Spleen (tissue), 11 donors: ENCODE measurements at regions not wholly inside any gene's neighbourhood (a gene's known extent, or its start where the extent isn't known, plus 50 kb on each side); places are given as distances from the start of the nearest gene placed in this dataset.
"Not testable (repeated sequence)": the region's sequence is repeated elsewhere in the genome, so short reads cannot be mapped to it uniquely, and the experiment has no call there.

Experiments
- DNase-seq: peaks from one replicate; pipeline ENCODE4 v3.0.0-alpha.2; 2020
- H3K27ac ChIP-seq, 8 donors: fragments of 200-600 bp; sonication (generic) in 7 of 8; 1 replicate in 4 of 8; 2 replicates in 4 of 8; pipeline versions ENCODE4 v1.5.0 to v1.8.0; 2016 to 2021; ENCODE audit warnings: inconsistent platforms in 4 of 8, mild to moderate bottlenecking in 4 of 8, moderate library complexity in 1 of 8
- H3K27me3 ChIP-seq, 7 donors: fragments of 200-600 bp; sonication (generic) in 6 of 7; replicated peaks in 1 of 7; 1 replicate in 4 of 7; 2 replicates in 3 of 7; pipeline versions ENCODE4 v1.5.0 to v1.8.0; 2016 to 2021; ENCODE audit warnings: inconsistent platforms in 3 of 7, mild to moderate bottlenecking in 1 of 7
- H3K36me3 ChIP-seq, 6 donors: fragments of 200-600 bp; sonication (generic) in 5 of 6; 1 replicate in 4 of 6; 2 replicates in 2 of 6; pipeline versions ENCODE4 v1.5.0 to v1.8.0; 2016 to 2021; ENCODE audit warnings: inconsistent platforms in 2 of 6
- H3K4me1 ChIP-seq, 6 donors: fragments of 200-600 bp; sonication (generic) in 5 of 6; 1 replicate in 3 of 6; 2 replicates in 3 of 6; pipeline versions ENCODE4 v1.5.0 to v1.8.0; 2016 to 2021; ENCODE audit warnings: inconsistent platforms in 3 of 6
- H3K4me3 ChIP-seq, 8 donors: fragments of 200-600 bp; sonication (generic) in 7 of 8; 1 replicate in 4 of 8; 2 replicates in 4 of 8; pipeline versions ENCODE4 v1.5.0 to v1.8.0; 2016 to 2021; ENCODE audit warnings: inconsistent platforms in 4 of 8, mild to moderate bottlenecking in 4 of 8, moderate library complexity in 2 of 8
- H3K9me3 ChIP-seq, 8 donors: fragments of 200-600 bp; sonication (generic) in 7 of 8; 1 replicate in 4 of 8; 2 replicates in 4 of 8; pipeline versions ENCODE4 v1.5.0 to v1.8.0; 2016 to 2021; ENCODE audit warnings: inconsistent platforms in 4 of 8
- POLR2A ChIP-seq, 3 donors: fragments of 450-650 bp; IDR thresholded peaks; one replicate each; pipeline ENCODE4 v1.5.1; 2017; ENCODE audit warnings: antibody characterized with exemption in 3 of 3, mild to moderate bottlenecking in 1 of 3
- POLR2AphosphoS5 ChIP-seq, 3 donors: sonication (generic); formaldehyde crosslinking; IDR thresholded peaks; one replicate each; pipeline ENCODE4 v1.5.1; 2017; ENCODE audit warnings: antibody characterized with exemption in 3 of 3
- WGBS, 5 donors: extraction: QIAGEN DNeasy Blood & Tissue Kit in 3 of 5; methylation state at CpG; one replicate each; pipeline versions ENCODE4 v1.1.5 to v1.1.7; 2013 to 2018; 5-methylcytosine and 5-hydroxymethylcytosine counted together
- intact Hi-C: fragments of 100-400 bp; cut with DNase I; formaldehyde crosslinking; loops from one replicate; pipeline ENCODE4 v1.15.0; 2023; ENCODE audit warnings: low total_unique reads
- TF ChIP-seq, protein P1 (sequence below), 11 experiments: fragments of 200-600 bp in 7 of 11; fragments of 450-650 bp in 4 of 11; sonication (generic) in 4 of 11; IDR thresholded peaks in 8 of 11; conservative IDR thresholded peaks in 3 of 11; 1 replicate in 7 of 11; 2 replicates in 4 of 11; pipeline versions ENCODE4 v1.4.0 to v1.8.0; 2016 to 2021; ENCODE audit warnings: antibody characterized with exemption in 11 of 11, inconsistent platforms in 4 of 11, mild to moderate bottlenecking in 1 of 11
- donor health status: healthy with polysubstance abuse.
- donor health status: DM: no; HTN: no; CAD: no; lungs with moderate emphysema.
- donor health status: DM: no; HTN: no; CAD: no.
- donor health status: Bipolar disorder and iron deficiency.
- donor health status: healthy.
- donor health status: DM: no; HTN: no; CAD: no.
- donor health status: DM: yes; HTN: yes; CAD: no.

DNA sequence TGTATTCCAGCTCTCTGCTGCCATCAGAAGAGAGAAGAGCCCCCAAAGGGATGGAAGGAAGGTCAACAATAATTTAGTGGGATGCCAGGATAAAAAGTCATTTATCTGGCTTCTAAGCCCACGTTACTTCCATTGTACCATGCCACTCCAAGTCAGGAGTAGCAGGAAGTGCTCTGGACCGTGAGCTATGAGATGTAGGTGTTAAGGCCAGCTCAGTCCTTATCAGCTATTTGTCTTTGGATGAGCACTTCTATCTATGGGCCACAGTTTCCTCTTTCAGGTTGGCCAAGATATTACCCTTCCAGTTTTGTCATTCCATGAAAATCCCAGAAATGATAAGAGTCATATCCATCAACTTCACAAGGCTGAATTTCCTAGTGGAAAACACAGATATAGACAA, 119.4 kb upstream of the CACUL1 start:
- Histone ChIP-seq H3K36me3 (no peaks in the 10 kb centered on the region), H3K4me3 (no peak overlapping the region), H3K27ac (no peak overlapping the region), H3K4me1 (peaks cover 0 to 17% (median 10%) of the 10 kb centered on the region in 6 donors), H3K9me3 (peaks cover 0 to 15% (median 7%) of the 10 kb centered on the region in 8 donors), H3K27me3 (peaks cover 0 to 15% (median 0%) of the 10 kb centered on the region in 7 donors)
- WGBS, 5 donors, result 35 to 72% (median 63%) methylated on average over 2 of the region's 2 CpGs
- intact Hi-C loops, result no loop called here
- TF ChIP-seq POLR2AphosphoS5 (IDR thresholded peaks at IDR 0.05) (no peak), POLR2A (IDR thresholded peaks at IDR 0.05) (no peak)
- TF ChIP-seq, protein P1, sequence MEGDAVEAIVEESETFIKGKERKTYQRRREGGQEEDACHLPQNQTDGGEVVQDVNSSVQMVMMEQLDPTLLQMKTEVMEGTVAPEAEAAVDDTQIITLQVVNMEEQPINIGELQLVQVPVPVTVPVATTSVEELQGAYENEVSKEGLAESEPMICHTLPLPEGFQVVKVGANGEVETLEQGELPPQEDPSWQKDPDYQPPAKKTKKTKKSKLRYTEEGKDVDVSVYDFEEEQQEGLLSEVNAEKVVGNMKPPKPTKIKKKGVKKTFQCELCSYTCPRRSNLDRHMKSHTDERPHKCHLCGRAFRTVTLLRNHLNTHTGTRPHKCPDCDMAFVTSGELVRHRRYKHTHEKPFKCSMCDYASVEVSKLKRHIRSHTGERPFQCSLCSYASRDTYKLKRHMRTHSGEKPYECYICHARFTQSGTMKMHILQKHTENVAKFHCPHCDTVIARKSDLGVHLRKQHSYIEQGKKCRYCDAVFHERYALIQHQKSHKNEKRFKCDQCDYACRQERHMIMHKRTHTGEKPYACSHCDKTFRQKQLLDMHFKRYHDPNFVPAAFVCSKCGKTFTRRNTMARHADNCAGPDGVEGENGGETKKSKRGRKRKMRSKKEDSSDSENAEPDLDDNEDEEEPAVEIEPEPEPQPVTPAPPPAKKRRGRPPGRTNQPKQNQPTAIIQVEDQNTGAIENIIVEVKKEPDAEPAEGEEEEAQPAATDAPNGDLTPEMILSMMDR (IDR thresholded peaks at IDR 0.05 in 8 of 11, conservative IDR thresholded peaks at IDR 0.05 in 3 of 11), result no peak
- no peak for DNase-seq

DNA sequence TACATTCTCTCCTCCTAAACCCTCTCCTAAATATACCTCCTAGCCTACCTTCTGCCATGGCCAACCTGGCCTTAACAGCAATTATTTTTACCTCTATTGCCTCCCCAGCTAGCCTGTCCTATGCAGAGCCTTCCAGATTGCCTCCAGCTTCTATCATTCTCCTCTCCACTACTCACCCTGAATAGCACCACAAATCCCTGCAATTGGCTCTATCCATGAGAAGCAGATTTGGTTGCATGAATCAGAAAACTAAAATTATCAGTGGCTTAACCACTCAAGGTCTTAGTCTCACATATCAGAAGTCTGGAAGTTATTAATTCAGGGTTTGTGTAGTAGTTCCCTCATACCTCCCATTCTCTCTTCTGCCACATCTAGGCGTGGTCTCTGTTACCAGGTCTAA, 120.3 kb upstream of the CACUL1 start:
- Histone ChIP-seq H3K4me3 (no peak overlapping the region), H3K9me3 (peaks cover 0 to 15% (median 7%) of the 10 kb centered on the region in 8 donors), H3K36me3 (no peaks in the 10 kb centered on the region), H3K27ac (no peak overlapping the region), H3K27me3 (peaks cover 0 to 15% (median 0%) of the 10 kb centered on the region in 7 donors), H3K4me1 (peaks cover 0 to 16% (median 10%) of the 10 kb centered on the region in 6 donors)
- intact Hi-C loops, result no loop called here
- WGBS, 5 donors, result 64 to 92% (median 83%) methylated on average over 1 of the region's 1 CpG
- TF ChIP-seq POLR2A (IDR thresholded peaks at IDR 0.05) (no peak), POLR2AphosphoS5 (IDR thresholded peaks at IDR 0.05) (no peak)
- TF ChIP-seq, protein P1 (IDR thresholded peaks at IDR 0.05 in 8 of 11, conservative IDR thresholded peaks at IDR 0.05 in 3 of 11), result no peak
- no peak for DNase-seq

DNA sequence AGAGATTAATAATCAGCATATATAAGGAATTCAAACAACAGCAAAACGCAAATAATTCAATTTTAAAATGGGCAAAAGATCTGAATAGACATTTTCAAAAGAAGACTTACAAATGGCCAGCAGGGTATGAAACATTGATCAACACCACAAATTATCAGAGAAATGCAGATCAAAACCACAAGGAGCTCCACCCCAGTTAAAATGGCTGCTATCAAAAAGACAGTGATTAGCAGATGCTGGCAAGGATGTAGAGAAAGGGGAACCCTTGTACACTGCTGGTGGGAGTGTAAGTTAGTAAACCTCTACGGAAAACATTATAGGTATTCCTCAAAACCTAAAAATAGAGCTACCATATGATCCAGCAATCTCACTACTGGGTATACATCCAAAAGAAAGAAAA, 128.0 kb upstream of the CACUL1 start:
- H3K27ac ChIP-seq, result no peak overlapping the region
- 86 to 97% (median 91%) methylated on average over 2 of the region's 2 CpGs for WGBS, 5 donors
- TF ChIP-seq, protein P1 (IDR thresholded peaks at IDR 0.05 in 8 of 11, conservative IDR thresholded peaks at IDR 0.05 in 3 of 11), result no peak
- no peaks in the 10 kb centered on the region for H3K4me1 ChIP-seq
- no peaks in the 10 kb centered on the region for H3K9me3 ChIP-seq
- H3K4me3 ChIP-seq, result no peak overlapping the region
- intact Hi-C loops, result no loop called here
- no peak for DNase-seq
- no peaks in the 10 kb centered on the region for H3K27me3 ChIP-seq
- H3K36me3 ChIP-seq, result no peaks in the 10 kb centered on the region

DNA sequence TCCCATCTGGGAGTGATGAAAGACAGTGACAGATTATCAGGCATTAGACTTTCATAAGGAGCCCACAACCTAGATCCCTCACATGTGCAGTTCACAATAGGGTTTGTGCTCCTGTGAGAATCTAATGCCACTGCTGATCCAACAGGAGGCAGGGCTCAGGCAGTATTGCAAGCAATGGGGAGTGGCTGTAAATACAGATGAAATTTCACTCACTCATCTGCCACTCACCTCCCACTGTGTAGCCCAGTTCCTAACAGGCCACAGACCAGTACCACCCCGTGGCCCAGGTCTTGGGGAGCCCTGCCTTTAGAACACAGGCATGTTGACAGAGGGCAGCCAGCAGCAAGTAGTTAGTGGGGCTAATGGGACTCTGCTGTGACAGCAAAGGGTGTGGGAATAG, 137.3 kb upstream of the NANOS1 start:
- intact Hi-C loops, result no loop called here
- TF ChIP-seq POLR2AphosphoS5 (IDR thresholded peaks at IDR 0.05) (no peak), POLR2A (IDR thresholded peaks at IDR 0.05) (no peak)
- TF ChIP-seq, protein P1 (IDR thresholded peaks at IDR 0.05 in 8 of 11, conservative IDR thresholded peaks at IDR 0.05 in 3 of 11), result no peak
- H3K36me3 ChIP-seq, result no peaks in the 10 kb centered on the region
- no peaks in the 10 kb centered on the region for H3K4me1 ChIP-seq
- H3K27me3 ChIP-seq, result peaks cover 0 to 20% (median 0%) of the 10 kb centered on the region in 7 donors
- 17 to 43% (median 24%) methylated on average over 1 of the region's 1 CpG for WGBS, 5 donors
- H3K9me3 ChIP-seq, result peaks cover 0 to 18% (median 2%) of the 10 kb centered on the region in 8 donors
- H3K4me3 ChIP-seq, result no peak overlapping the region
- DNase-seq, result no peak
- H3K27ac ChIP-seq, result no peak overlapping the region

DNA sequence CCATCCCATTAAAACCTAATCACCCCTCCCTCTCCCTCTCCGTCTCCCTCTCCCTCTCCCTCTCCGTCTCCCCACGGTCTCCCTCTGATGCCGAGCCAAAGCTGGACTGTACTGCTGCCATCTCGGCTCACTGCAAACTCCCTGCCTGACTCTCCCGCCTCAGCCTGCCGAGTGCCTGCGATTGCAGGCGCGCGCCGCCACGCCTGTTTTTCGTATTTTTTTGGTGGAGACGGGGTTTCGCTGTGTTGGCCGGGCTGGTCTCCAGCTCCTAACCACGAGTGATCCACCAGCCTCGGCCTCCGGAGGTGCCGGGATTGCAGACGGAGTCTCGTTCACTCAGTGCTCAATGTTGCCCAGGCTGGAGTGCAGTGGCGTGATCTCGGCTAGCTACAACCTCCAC, 134.6 kb upstream of the NANOS1 start:
- H3K4me3 ChIP-seq, H3K4me1 ChIP-seq, intact Hi-C loops, H3K36me3 ChIP-seq, DNase-seq, H3K27ac ChIP-seq: not testable (repeated sequence)
- H3K27me3 ChIP-seq, result peaks cover 0 to 14% (median 0%) of the 10 kb centered on the region in 7 donors
- 94 to 97% (median 95%) methylated on average over 15 to 24 of the region's 25 CpGs for WGBS, 5 donors
- H3K9me3 ChIP-seq, result peaks cover 0 to 38% (median 17%) of the 10 kb centered on the region in 8 donors
